GM23248 (cell line): ENCODE measurements at regions not wholly inside any gene's neighbourhood (a gene's known extent, or its start where the extent isn't known, plus 50 kb on each side); places are given as distances from the start of the nearest gene placed in this dataset.

Source experiments
- EZH2 ChIP-seq: fragments of 200-600 bp; sonication (generic); IDR thresholded peaks from 2 replicates; pipeline ENCODE4 v1.6.1; 2018; ENCODE audit warnings: antibody characterized with exemption, mild to moderate bottlenecking; ENCODE audit not compliant: insufficient read depth, poor library complexity, severe bottlenecking
- EZH2phosphoT487 ChIP-seq: fragments of 200-600 bp; sonication (generic); IDR thresholded peaks from 2 replicates; pipeline ENCODE4 v1.6.1; 2018; ENCODE audit warnings: antibody characterized with exemption, moderate library complexity, mild to moderate bottlenecking, low read depth; ENCODE audit not compliant: insufficient read depth

DNA sequence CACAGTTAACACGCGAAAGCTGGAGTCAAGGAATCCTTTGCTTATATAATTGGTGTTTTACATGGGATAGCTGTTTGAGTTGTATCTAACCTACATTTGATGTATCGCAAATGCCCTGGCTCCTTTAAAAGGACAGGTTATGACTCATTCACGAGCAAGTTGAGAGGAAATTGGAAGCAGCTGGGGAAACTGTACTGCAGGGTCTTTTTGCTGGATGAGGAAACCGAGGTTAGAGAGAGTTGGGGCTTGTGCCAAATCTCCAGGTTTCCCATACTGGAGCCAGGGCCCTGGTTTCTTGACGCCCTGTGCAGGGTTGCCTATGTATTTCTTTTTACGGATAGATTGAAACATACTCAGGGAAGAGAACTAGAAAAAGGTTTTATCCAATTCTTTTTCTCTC, 60.0 kb upstream of the SPTBN1 start:
- TF ChIP-seq EZH2 (no peak), EZH2phosphoT487 (no peak)
